H9 (cell line): ENCODE measurements at regions not wholly inside any gene's neighbourhood (a gene's known extent, or its start where the extent isn't known, plus 50 kb on each side); places are given as distances from the start of the nearest gene placed in this dataset.

Experiments used
- DNase-seq: peaks from one replicate; pipeline ENCODE4 v3.0.0-alpha.2; 2017
- H2AFZ ChIP-seq: one replicate; pipeline ENCODE4 v1.6.1; 2013; ENCODE audit warnings: mild to moderate bottlenecking, low read length, control low read depth, moderate library complexity
- H2AK5ac ChIP-seq: 2 replicates; pipeline ENCODE4 v1.6.1; 2013; ENCODE audit warnings: low read length, control low read depth, mixed read lengths; ENCODE audit not compliant: insufficient read length
- H2BK120ac ChIP-seq: one replicate; pipeline ENCODE4 v1.6.1; 2013; ENCODE audit warnings: low read depth, mild to moderate bottlenecking, low read length, control low read depth, inconsistent platforms; ENCODE audit not compliant: poor library complexity, severe bottlenecking
- H2BK12ac ChIP-seq: 2 replicates; pipeline ENCODE4 v1.6.1; 2013; ENCODE audit warnings: low read length, control low read depth, mixed read lengths, low read depth; ENCODE audit not compliant: insufficient read length
- H2BK15ac ChIP-seq: 2 replicates; pipeline ENCODE4 v1.6.1; 2013; ENCODE audit warnings: low read depth, low read length, control low read depth
- H2BK20ac ChIP-seq: one replicate; pipeline ENCODE4 v1.6.1; 2013; ENCODE audit warnings: low read depth, mild to moderate bottlenecking, low read length, control low read depth, inconsistent platforms; ENCODE audit not compliant: poor library complexity, severe bottlenecking
- H2BK5ac ChIP-seq: 2 replicates; pipeline ENCODE4 v1.6.1; 2013; ENCODE audit warnings: low read length, control low read depth, mixed read lengths; ENCODE audit not compliant: insufficient read length
- H3K14ac ChIP-seq: 2 replicates; pipeline ENCODE4 v1.6.1; 2013; ENCODE audit warnings: low read length, control low read depth; ENCODE audit not compliant: insufficient read depth
- H3K18ac ChIP-seq: 2 replicates; pipeline ENCODE4 v1.6.1; 2013; ENCODE audit warnings: low read depth, mild to moderate bottlenecking, mixed read lengths, low read length, control low read depth; ENCODE audit not compliant: insufficient read length
- H3K23ac ChIP-seq: 2 replicates; pipeline ENCODE4 v1.6.1; 2013; ENCODE audit warnings: low read length, control low read depth, mixed read lengths, low read depth; ENCODE audit not compliant: insufficient read length
- H3K23me2 ChIP-seq: 2 replicates; pipeline ENCODE4 v1.6.1; 2013; ENCODE audit warnings: low read depth, mild to moderate bottlenecking, mixed read lengths, low read length, control low read depth; ENCODE audit not compliant: insufficient read length, poor library complexity, severe bottlenecking
- H3K27ac ChIP-seq: 2 replicates; pipeline ENCODE4 v1.5.1; 2013; ENCODE audit warnings: low read length, control low read depth, mixed read lengths, low read depth; ENCODE audit not compliant: insufficient read length
- H3K27me3 ChIP-seq: 2 replicates; pipeline ENCODE4 v1.6.1; 2013; ENCODE audit warnings: low read length, control low read depth, inconsistent platforms; ENCODE audit not compliant: insufficient read depth
- H3K4ac ChIP-seq: 2 replicates; pipeline ENCODE4 v1.6.1; 2013; ENCODE audit warnings: low read depth, mild to moderate bottlenecking, control low read depth, inconsistent platforms, low read length, moderate library complexity
- H3K4me1 ChIP-seq: 2 replicates; pipeline ENCODE4 v1.6.1; 2013; ENCODE audit warnings: low read length, control low read depth, inconsistent platforms; ENCODE audit not compliant: insufficient read depth
- H3K4me2 ChIP-seq: 2 replicates; pipeline ENCODE4 v1.6.1; 2013; ENCODE audit warnings: low read length, control low read depth, mixed read lengths; ENCODE audit not compliant: insufficient read length, insufficient read depth
- H3K56ac ChIP-seq: 2 replicates; pipeline ENCODE4 v1.6.1; 2013; ENCODE audit warnings: low read depth, mild to moderate bottlenecking, mixed read lengths, low read length, control low read depth; ENCODE audit not compliant: insufficient read length
- H3K79me1 ChIP-seq: 2 replicates; pipeline ENCODE4 v1.6.1; 2013; ENCODE audit warnings: low read depth, mild to moderate bottlenecking, moderate library complexity, low read length, control low read depth, inconsistent platforms; ENCODE audit not compliant: insufficient read depth, poor library complexity, severe bottlenecking
- H3K79me2 ChIP-seq: 2 replicates; pipeline ENCODE4 v1.6.1; 2013; ENCODE audit warnings: low read length, control low read depth, inconsistent platforms; ENCODE audit not compliant: insufficient read depth
- H3K9ac ChIP-seq: 2 replicates; pipeline ENCODE4 v1.6.1; 2013; ENCODE audit warnings: low read length, control low read depth, mixed read lengths; ENCODE audit not compliant: insufficient read length; ENCODE audit errors: extremely low read depth
- H3K9me3 ChIP-seq: one replicate; pipeline ENCODE4 v1.6.1; 2013; ENCODE audit warnings: low read depth, low read length, inconsistent platforms; ENCODE audit not compliant: control insufficient read depth
- H3T11ph ChIP-seq: one replicate; pipeline ENCODE4 v1.6.1; 2013; ENCODE audit warnings: mild to moderate bottlenecking, low read length, control low read depth, inconsistent platforms
- H4K20me1 ChIP-seq: one replicate; pipeline ENCODE4 v1.6.1; 2013; ENCODE audit not compliant: control insufficient read depth, insufficient read length, insufficient read depth
- H4K5ac ChIP-seq: 2 replicates; pipeline ENCODE4 v1.6.1; 2013; ENCODE audit warnings: low read depth, mild to moderate bottlenecking, mixed read lengths, low read length, control low read depth; ENCODE audit not compliant: insufficient read length
- H4K8ac ChIP-seq: replicated peaks from 2 replicates; pipeline ENCODE4 v1.6.1; 2013; ENCODE audit warnings: low read length, control low read depth, mixed read lengths, low read depth; ENCODE audit not compliant: insufficient read length
- H4K91ac ChIP-seq: 2 replicates; pipeline ENCODE4 v1.6.1; 2013; ENCODE audit warnings: low read depth, mild to moderate bottlenecking, moderate library complexity, mixed read lengths, low read length, control low read depth; ENCODE audit not compliant: insufficient read length
- H3K27ac Mint-ChIP-seq, 3 experiments: 2 replicates in 2 of 3; 3 replicates in 1 of 3; pipeline ENCODE4 v1.8.0; 2020 to 2021; ENCODE audit warnings: mixed read lengths in 3 of 3, mild to moderate bottlenecking in 1 of 3, moderate library complexity in 1 of 3
- H3K27me3 Mint-ChIP-seq: 2 replicates; pipeline ENCODE4 v1.8.0; 2021; ENCODE audit warnings: low read depth, mild to moderate bottlenecking, moderate library complexity, mixed read lengths
- H3K36me3 Mint-ChIP-seq, 3 experiments: 2 replicates in 2 of 3; 3 replicates in 1 of 3; pipeline ENCODE4 v1.8.0; 2020 to 2021; ENCODE audit warnings: low read depth in 3 of 3, mixed read lengths in 3 of 3; ENCODE audit not compliant: insufficient read depth in 1 of 3
- H3K4me1 Mint-ChIP-seq, 2 experiments: 2 replicates each; pipeline ENCODE4 v1.8.0; 2020; ENCODE audit warnings: mixed read lengths in 2 of 2
- H3K4me3 Mint-ChIP-seq, 2 experiments: 2 replicates in 1 of 2; 3 replicates in 1 of 2; pipeline ENCODE4 v1.8.0; 2020 to 2021; ENCODE audit warnings: mild to moderate bottlenecking in 2 of 2, mixed read lengths in 2 of 2, moderate library complexity in 1 of 2
- H3K9me3 Mint-ChIP-seq, 2 experiments: 2 replicates in 1 of 2; 3 replicates in 1 of 2; pipeline ENCODE4 v1.8.0; 2020; ENCODE audit warnings: mild to moderate bottlenecking in 2 of 2, mixed read lengths in 2 of 2, moderate library complexity in 1 of 2
- CTCF ChIP-seq: fragments of 200-600 bp; sonication (generic); conservative IDR thresholded peaks from 3 replicates; pipeline ENCODE4 v1.8.0; 2021; ENCODE audit warnings: antibody characterized with exemption, mild to moderate bottlenecking
- WGBS: extraction: QIAGEN DNeasy Blood & Tissue Kit; methylation state at CpG from one replicate; pipeline ENCODE4 v1.1.7; 2013; ENCODE audit warnings: missing lambda C conversion rate, low lambda C conversion rate, mixed read lengths; ENCODE audit not compliant: insufficient read length; ENCODE audit errors: extremely low coverage; 5-methylcytosine and 5-hydroxymethylcytosine counted together

- H3K27me3 Mint-ChIP-seq = no peaks in the 10 kb centered on the region
- H2AFZ ChIP-seq = no peak overlapping the region
- no peaks in the 10 kb centered on the region for H3K79me2 ChIP-seq
- no peak overlapping the region for H3K14ac ChIP-seq
- H4K5ac ChIP-seq = no peak overlapping the region
- H3K18ac ChIP-seq = no peak overlapping the region
- no CpG with 5 or more reads among the region's 2 CpGs for WGBS
- no peaks in the 10 kb centered on the region for H3K4me1 Mint-ChIP-seq
- H3K27me3 ChIP-seq = no peaks in the 10 kb centered on the region
- no peak for TF ChIP-seq CTCF
- no peak for DNase-seq
- H3K23ac ChIP-seq = no peak overlapping the region
- H4K8ac ChIP-seq = no peak overlapping the region
- H2BK20ac ChIP-seq = no peak overlapping the region
- H3K9me3 ChIP-seq = no peaks in the 10 kb centered on the region
- H3K9me3 Mint-ChIP-seq = no peaks in the 10 kb centered on the region
- no peaks in the 10 kb centered on the region for H4K20me1 ChIP-seq
- no peak overlapping the region for H2BK15ac ChIP-seq
- H3K27ac ChIP-seq = no peak overlapping the region
- H3K9ac ChIP-seq = no peak overlapping the region
- no peak overlapping the region for H3K4me2 ChIP-seq
- no peak overlapping the region for H3T11ph ChIP-seq
- no peaks in the 10 kb centered on the region for H3K4me1 ChIP-seq
- H3K79me1 ChIP-seq = no peaks in the 10 kb centered on the region
- H2BK12ac ChIP-seq = no peak overlapping the region
- H3K4me3 Mint-ChIP-seq = no peak overlapping the region
- H4K91ac ChIP-seq = no peak overlapping the region
- no peaks in the 10 kb centered on the region for H3K36me3 Mint-ChIP-seq
- H3K4ac ChIP-seq = no peak overlapping the region
- no peak overlapping the region for H3K27ac Mint-ChIP-seq
- H2BK5ac ChIP-seq = no peak overlapping the region
- H2BK120ac ChIP-seq = no peak overlapping the region
- H3K23me2 ChIP-seq = no peaks in the 10 kb centered on the region
- no peak overlapping the region for H2AK5ac ChIP-seq
- no peak overlapping the region for H3K56ac ChIP-seq
Measured at GRCh38 chr16:61564716-61565115, 471.5 kb downstream of the CDH8 start.
